Kidney capillary endothelial cell (primary cell): ENCODE measurements at regions not wholly inside any gene's neighbourhood (a gene's known extent, or its start where the extent isn't known, plus 50 kb on each side); places are given as distances from the start of the nearest gene placed in this dataset.

ENCODE experiments used
- DNase-seq: peaks from one replicate; pipeline ENCODE4 v3.0.0-alpha.2; 2018; ENCODE audit warnings: low spot score

GRCh38 chr7:114112806-114113205, 194.0 kb upstream of the PPP1R3A start:
- DNase-seq = no peak

GRCh38 chr7:114110666-114111065, 191.9 kb upstream of the PPP1R3A start:
- DNase-seq = no peak

- DNase-seq = no peak
Observed at GRCh38 chr7:114109721-114110120, 190.9 kb upstream of the PPP1R3A start.

GRCh38 chr7:114109304-114109703, 190.5 kb upstream of the PPP1R3A start:
- DNase-seq = no peak

GRCh38 chr7:114108510-114108909, 189.7 kb upstream of the PPP1R3A start:
- DNase-seq = no peak

- DNase-seq = no peak
Observed at GRCh38 chr7:114107522-114107921, 188.7 kb upstream of the PPP1R3A start.

GRCh38 chr7:114104035-114104434, 185.2 kb upstream of the PPP1R3A start:
- no peak for DNase-seq

GRCh38 chr7:114102996-114103395, 184.2 kb upstream of the PPP1R3A start:
- DNase-seq = no peak

GRCh38 chr7:114102131-114102530, 183.3 kb upstream of the PPP1R3A start:
- no peak for DNase-seq

- DNase-seq = no peak
Observed at GRCh38 chr7:114100810-114101209, 182.0 kb upstream of the PPP1R3A start.

GRCh38 chr7:114099337-114099736, 180.5 kb upstream of the PPP1R3A start:
- no peak for DNase-seq

- DNase-seq = no peak
Observed at GRCh38 chr7:114095885-114096284, 177.1 kb upstream of the PPP1R3A start.

- no peak for DNase-seq
Observed at GRCh38 chr7:114088470-114088940, 169.7 kb upstream of the PPP1R3A start.

- no peak for DNase-seq
Observed at GRCh38 chr7:114087653-114088469, 169.1 kb upstream of the PPP1R3A start.

- DNase-seq = peak; percentile 10
Observed at GRCh38 chr7:114086914-114087652, 168.3 kb upstream of the PPP1R3A start.

GRCh38 chr7:114086537-114086913, 167.7 kb upstream of the PPP1R3A start:
- peak; percentile 5 for DNase-seq

- DNase-seq = peak; percentile 46
Observed at GRCh38 chr7:114085592-114086501, 167.0 kb upstream of the PPP1R3A start.

- DNase-seq = no peak
Observed at GRCh38 chr7:114085313-114085591, 166.4 kb upstream of the PPP1R3A start.

GRCh38 chr7:114084472-114085312, 165.9 kb upstream of the PPP1R3A start:
- peak; percentile 13 for DNase-seq

GRCh38 chr7:114084002-114084471, 165.2 kb upstream of the PPP1R3A start:
- DNase-seq = peak; percentile 15
